NCI-H345 treated with DMSO at 0.1 percent for 48 hours (cell line): ENCODE measurements at regions not wholly inside any gene's neighbourhood (a gene's known extent, or its start where the extent isn't known, plus 50 kb on each side); places are given as distances from the start of the nearest gene placed in this dataset.

Source experiments
- DNase-seq: peaks from one replicate; lab custom pipeline; 2025; ENCODE audit not compliant: unreplicated experiment; lab: John Stamatoyannopoulos, UW

- no peak for DNase-seq
These were observed 52.8 kb upstream of the SLC44A1 start for GRCh38 chr9:105191508-105192121.

GRCh38 chr9:105193560-105193959, 50.9 kb upstream of the SLC44A1 start:
- no peak for DNase-seq

- no peak for DNase-seq
These were observed 50.2 kb upstream of the SLC44A1 start for GRCh38 chr9:105194234-105194633.
